ENCODE measurements at regions not wholly inside any gene's neighbourhood (a gene's known extent, or its start where the extent isn't known, plus 50 kb on each side); places are given as distances from the start of the nearest gene placed in this dataset.
"Not testable (repeated sequence)": the region's sequence is repeated elsewhere in the genome, so short reads cannot be mapped to it uniquely, and the experiment has no call there.

- not testable (repeated sequence) for H3K36me3 ChIP-seq; H3K27ac ChIP-seq; H3K9me3 ChIP-seq (replicated peaks); H3K4me1 ChIP-seq (replicated peaks); H3K4me3 ChIP-seq; H3K27me3 ChIP-seq (replicated peaks); DNase-seq (ENCODE audit: low read depth in 1 of 2, low spot score in 2 of 2)
Measured at GRCh38 chr15:20473465-20473864, 68.1 kb downstream of the GOLGA6L6 start.

DNA sequence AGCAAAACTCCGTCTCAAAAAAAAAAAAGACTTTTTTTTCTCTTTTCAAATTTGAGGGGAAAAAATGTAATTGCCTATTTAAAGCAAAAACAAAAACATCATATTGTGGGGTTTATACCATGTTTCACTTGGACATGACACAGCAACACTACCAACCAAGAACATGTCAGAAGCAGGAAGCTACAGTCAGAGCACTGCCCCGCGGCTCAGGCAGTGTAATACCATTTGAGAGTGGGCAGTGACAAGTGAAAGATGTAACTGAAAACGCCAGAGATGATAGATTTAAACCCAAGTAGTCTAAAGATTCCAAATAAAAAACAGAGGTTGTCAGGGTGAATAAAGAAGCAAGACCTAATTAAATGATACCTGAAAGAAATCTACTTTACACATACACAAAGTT, 68.6 kb downstream of the GOLGA6L6 start:
- not testable (repeated sequence) for H3K4me1 ChIP-seq (replicated peaks); H3K9me3 ChIP-seq (replicated peaks); H3K27me3 ChIP-seq (replicated peaks); H3K36me3 ChIP-seq; DNase-seq (ENCODE audit: low read depth in 1 of 2, low spot score in 2 of 2); H3K27ac ChIP-seq; H3K4me3 ChIP-seq

DNA sequence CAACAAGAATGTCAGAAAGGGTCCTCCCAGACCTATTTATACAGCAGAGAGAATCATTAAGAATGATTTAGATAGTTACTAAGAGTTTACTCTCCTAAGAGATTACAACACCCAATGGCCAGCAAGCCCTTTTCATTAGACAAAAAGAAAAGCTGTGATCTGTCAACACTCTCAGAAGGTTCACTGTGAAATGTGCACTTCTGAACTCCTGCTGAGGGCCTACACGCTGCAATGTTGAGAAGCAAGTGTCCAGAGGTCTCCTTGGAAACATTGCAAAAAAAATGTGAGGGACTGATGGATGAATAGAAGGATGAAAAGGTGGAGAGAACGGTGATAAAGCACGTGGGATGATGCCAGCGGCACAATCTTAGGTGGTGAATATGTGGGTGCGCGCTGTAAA, 70.8 kb downstream of the GOLGA6L6 start:
- H3K9me3 ChIP-seq (replicated peaks); DNase-seq (ENCODE audit: low read depth in 1 of 2, low spot score in 2 of 2); H3K36me3 ChIP-seq; H3K4me1 ChIP-seq (replicated peaks); H3K27me3 ChIP-seq (replicated peaks); H3K27ac ChIP-seq; H3K4me3 ChIP-seq: not testable (repeated sequence)

DNA sequence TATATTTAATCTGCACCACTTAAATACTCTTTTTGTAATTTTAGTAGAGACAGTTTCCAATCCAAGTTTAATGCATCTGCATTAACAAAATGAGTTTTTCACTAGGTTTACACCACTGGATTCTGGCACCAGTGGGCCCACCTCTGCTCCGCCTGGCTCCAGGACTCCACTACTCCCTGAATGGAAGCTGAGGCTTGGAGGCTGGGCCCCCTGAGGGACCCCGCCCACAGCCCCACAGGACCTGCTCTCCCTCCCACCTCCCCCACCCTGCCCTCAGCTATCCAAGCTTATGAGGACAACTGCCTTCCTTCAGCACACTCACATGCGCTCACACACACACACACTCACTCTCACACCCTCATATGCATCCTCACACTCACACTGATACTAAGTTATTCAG, 100.5 kb downstream of the GOLGA6L6 start:
- H3K4me1 ChIP-seq (replicated peaks); DNase-seq (ENCODE audit: low read depth in 1 of 2, low spot score in 2 of 2); H3K4me3 ChIP-seq; H3K27me3 ChIP-seq (replicated peaks); H3K9me3 ChIP-seq (replicated peaks); H3K36me3 ChIP-seq; H3K27ac ChIP-seq: not testable (repeated sequence)

DNA sequence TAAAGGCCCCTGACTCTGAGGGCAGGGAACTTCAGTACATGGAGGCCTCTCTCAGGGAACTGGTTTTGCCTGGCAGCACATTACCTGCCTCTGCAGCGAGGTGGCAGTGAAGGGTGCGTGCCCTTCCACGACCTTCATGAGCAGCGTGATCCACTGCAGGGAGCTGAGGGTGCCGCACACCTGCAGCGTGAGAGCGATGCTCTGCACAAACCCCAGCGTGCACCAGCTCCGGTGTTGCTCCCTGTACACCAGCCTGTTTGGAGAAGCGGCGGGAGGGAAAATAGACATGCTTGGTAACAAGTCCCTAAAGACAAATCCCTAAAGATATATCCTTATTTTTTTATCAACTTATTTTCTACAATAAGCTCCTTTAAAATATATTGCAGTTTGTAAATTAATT, 101.2 kb downstream of the GOLGA6L6 start:
- H3K9me3 ChIP-seq (replicated peaks); H3K27ac ChIP-seq; H3K4me1 ChIP-seq (replicated peaks); DNase-seq (ENCODE audit: low read depth in 1 of 2, low spot score in 2 of 2); H3K27me3 ChIP-seq (replicated peaks); H3K4me3 ChIP-seq; H3K36me3 ChIP-seq: not testable (repeated sequence)

GRCh38 chr15:20439111-20439510, 102.5 kb downstream of the GOLGA6L6 start:
- not testable (repeated sequence) for H3K36me3 ChIP-seq; H3K9me3 ChIP-seq (replicated peaks); H3K4me3 ChIP-seq; H3K4me1 ChIP-seq (replicated peaks); H3K27me3 ChIP-seq (replicated peaks); H3K27ac ChIP-seq
- DNase-seq (ENCODE audit: low read depth in 1 of 2, low spot score in 2 of 2): peak; percentile 33 to 67

- not testable (repeated sequence) for H3K27ac ChIP-seq; H3K4me1 ChIP-seq (replicated peaks); DNase-seq (ENCODE audit: low read depth in 1 of 2, low spot score in 2 of 2); H3K27me3 ChIP-seq (replicated peaks); H3K4me3 ChIP-seq; H3K9me3 ChIP-seq (replicated peaks); H3K36me3 ChIP-seq
Measured at GRCh38 chr15:20438255-20438654, 103.3 kb downstream of the GOLGA6L6 start.

- H3K4me3 ChIP-seq; H3K27ac ChIP-seq; H3K4me1 ChIP-seq (replicated peaks); DNase-seq (ENCODE audit: low read depth in 1 of 2, low spot score in 2 of 2); H3K36me3 ChIP-seq; H3K9me3 ChIP-seq (replicated peaks); H3K27me3 ChIP-seq (replicated peaks): not testable (repeated sequence)
Measured at GRCh38 chr15:20433468-20433867, 108.1 kb downstream of the GOLGA6L6 start.

DNA sequence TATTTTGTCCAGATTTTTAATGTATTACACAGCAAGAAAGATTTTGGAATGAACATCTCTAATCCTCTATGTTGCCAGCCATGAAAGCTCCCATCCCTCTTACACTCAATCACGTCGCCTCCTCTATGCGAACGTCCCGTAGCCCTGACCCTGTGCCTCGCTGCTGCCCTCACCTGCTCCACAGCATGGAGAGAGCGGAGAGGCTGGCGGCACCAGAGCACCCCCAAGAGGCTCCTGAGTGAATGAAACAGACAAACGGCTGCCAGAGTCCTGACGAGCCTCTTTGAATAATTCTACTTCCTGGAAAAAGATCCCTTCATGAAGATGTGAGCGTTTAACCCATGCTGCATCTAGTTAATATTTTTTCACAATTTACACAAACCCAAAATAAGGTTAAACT, 111.1 kb downstream of the GOLGA6L6 start:
- not testable (repeated sequence) for H3K36me3 ChIP-seq; H3K9me3 ChIP-seq (replicated peaks); H3K27me3 ChIP-seq (replicated peaks); H3K27ac ChIP-seq; H3K4me1 ChIP-seq (replicated peaks); DNase-seq (ENCODE audit: low read depth in 1 of 2, low spot score in 2 of 2); H3K4me3 ChIP-seq

DNA sequence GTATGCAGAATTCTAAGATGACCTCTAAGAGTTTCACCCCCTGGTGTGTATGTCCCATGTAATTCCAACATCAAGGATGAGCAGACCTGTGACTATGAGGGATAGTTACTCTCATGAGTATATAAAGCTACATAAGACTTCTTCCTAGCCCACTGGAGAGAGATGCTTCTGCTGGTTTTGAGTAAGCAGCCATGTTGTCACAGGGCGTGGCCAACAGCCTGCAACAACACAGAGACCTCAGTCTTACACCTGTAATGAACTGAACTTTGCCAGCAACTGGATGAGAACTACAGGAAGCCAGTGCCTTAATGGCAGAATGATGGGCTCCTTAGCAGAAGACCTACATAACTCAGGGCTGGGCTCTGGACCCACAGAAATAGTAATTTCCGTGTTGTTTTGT, 120.9 kb downstream of the GOLGA6L6 start:
- not testable (repeated sequence) for H3K4me1 ChIP-seq (replicated peaks); H3K9me3 ChIP-seq (replicated peaks); H3K27ac ChIP-seq; H3K4me3 ChIP-seq; H3K36me3 ChIP-seq; DNase-seq (ENCODE audit: low read depth in 1 of 2, low spot score in 2 of 2); H3K27me3 ChIP-seq (replicated peaks)

- H3K27ac ChIP-seq; H3K36me3 ChIP-seq; DNase-seq (ENCODE audit: low read depth in 1 of 2, low spot score in 2 of 2); H3K9me3 ChIP-seq (replicated peaks); H3K4me3 ChIP-seq; H3K4me1 ChIP-seq (replicated peaks); H3K27me3 ChIP-seq (replicated peaks): not testable (repeated sequence)
Measured at GRCh38 chr15:20416618-20417017, 125.0 kb downstream of the GOLGA6L6 start.

- H3K9me3 ChIP-seq (replicated peaks); H3K36me3 ChIP-seq; H3K27ac ChIP-seq; H3K27me3 ChIP-seq (replicated peaks); H3K4me1 ChIP-seq (replicated peaks); DNase-seq (ENCODE audit: low read depth in 1 of 2, low spot score in 2 of 2); H3K4me3 ChIP-seq: not testable (repeated sequence)
Measured at GRCh38 chr15:20409667-20410198, 131.9 kb downstream of the GOLGA6L6 start.

DNA sequence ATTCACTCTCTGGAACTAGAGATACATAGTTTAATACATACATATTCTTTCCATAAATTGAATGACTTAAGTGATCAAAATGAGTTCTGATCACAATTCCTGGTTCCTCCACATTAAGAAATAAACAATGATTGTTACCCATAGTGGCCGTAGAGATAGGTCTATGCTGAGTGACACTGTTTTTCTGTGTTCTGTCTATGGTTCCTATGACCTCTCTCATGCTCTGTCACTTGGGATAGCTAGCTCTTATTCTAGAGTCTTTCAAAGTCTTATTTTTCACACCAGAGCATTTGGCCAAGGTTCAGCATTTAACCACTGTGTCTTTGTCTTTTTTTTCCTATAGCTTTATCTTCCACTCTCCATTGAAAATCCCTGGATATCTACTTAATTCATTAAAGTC, 132.4 kb downstream of the GOLGA6L6 start:
- no peak for DNase-seq (ENCODE audit: low read depth in 1 of 2, low spot score in 2 of 2)

GRCh38 chr15:20407553-20407952, 134.0 kb downstream of the GOLGA6L6 start:
- H3K27ac ChIP-seq: no peak overlapping the region
- H3K4me3 ChIP-seq: no peak overlapping the region
- no peaks in the 10 kb centered on the region for H3K4me1 ChIP-seq (replicated peaks)
- no peak for DNase-seq (ENCODE audit: low read depth in 1 of 2, low spot score in 2 of 2)
- H3K36me3 ChIP-seq: no peaks in the 10 kb centered on the region
- H3K27me3 ChIP-seq (replicated peaks): no peaks in the 10 kb centered on the region
- H3K9me3 ChIP-seq (replicated peaks): no peaks in the 10 kb centered on the region

More for the DNA sequence above, 132.4 kb downstream of the GOLGA6L6 start:
- H3K4me3 ChIP-seq: no peak overlapping the region
- H3K27ac ChIP-seq: no peak overlapping the region
- no peaks in the 10 kb centered on the region for H3K36me3 ChIP-seq
- no peaks in the 10 kb centered on the region for H3K9me3 ChIP-seq (replicated peaks)
- no peaks in the 10 kb centered on the region for H3K4me1 ChIP-seq (replicated peaks)
- H3K27me3 ChIP-seq (replicated peaks): no peaks in the 10 kb centered on the region

GRCh38 chr15:20404571-20404970, 137.0 kb downstream of the GOLGA6L6 start:
- H3K4me3 ChIP-seq, H3K27ac ChIP-seq: not testable (repeated sequence)

More at GRCh38 chr15:20404571-20404970, 137.0 kb downstream of the GOLGA6L6 start:
- H3K27me3 ChIP-seq (replicated peaks); H3K36me3 ChIP-seq; DNase-seq (ENCODE audit: low read depth in 1 of 2, low spot score in 2 of 2); H3K4me1 ChIP-seq (replicated peaks); H3K9me3 ChIP-seq (replicated peaks): not testable (repeated sequence)

Data from SJSA1 (cell line).